Trophoblast cell (in vitro differentiated cells and primary cell): ENCODE measurements at regions not wholly inside any gene's neighbourhood (a gene's known extent, or its start where the extent isn't known, plus 50 kb on each side); places are given as distances from the start of the nearest gene placed in this dataset.

ENCODE experiments used
- DNase-seq, 2 donors: peaks; one replicate each; pipeline ENCODE4 v3.0.0-alpha.2; 2016
- H2AFZ ChIP-seq: 2 replicates; pipeline ENCODE4 v1.6.1; 2013; ENCODE audit warnings: low read length, moderate library complexity, mild to moderate bottlenecking; ENCODE audit not compliant: insufficient read depth, poor library complexity
- H2AK5ac ChIP-seq: 2 replicates; pipeline ENCODE4 v1.6.1; 2013; ENCODE audit warnings: mild to moderate bottlenecking, low read length
- H2BK120ac ChIP-seq: 2 replicates; pipeline ENCODE4 v1.6.1; 2013; ENCODE audit warnings: low read length, mild to moderate bottlenecking, moderate library complexity; ENCODE audit not compliant: insufficient read depth, poor library complexity
- H2BK12ac ChIP-seq: 2 replicates; pipeline ENCODE4 v1.6.1; 2013; ENCODE audit warnings: mild to moderate bottlenecking, low read length, moderate library complexity
- H2BK5ac ChIP-seq: 2 replicates; pipeline ENCODE4 v1.6.1; 2013; ENCODE audit warnings: low read length, low read depth, moderate library complexity, mild to moderate bottlenecking; ENCODE audit not compliant: poor library complexity
- H3K14ac ChIP-seq: 2 replicates; pipeline ENCODE4 v1.6.1; 2013; ENCODE audit warnings: mild to moderate bottlenecking, low read length
- H3K18ac ChIP-seq: 2 replicates; pipeline ENCODE4 v1.6.1; 2013; ENCODE audit warnings: mild to moderate bottlenecking, low read length
- H3K23ac ChIP-seq: 2 replicates; pipeline ENCODE4 v1.6.1; 2013; ENCODE audit warnings: low read length
- H3K27ac ChIP-seq: 2 replicates; pipeline ENCODE4 v1.5.1; 2013; ENCODE audit warnings: low read depth, mild to moderate bottlenecking, inconsistent platforms, low read length, moderate library complexity
- H3K27me3 ChIP-seq: 2 replicates; pipeline ENCODE4 v1.6.1; 2013; ENCODE audit warnings: inconsistent platforms, mild to moderate bottlenecking, low read length, moderate library complexity; ENCODE audit not compliant: insufficient read depth
- H3K36me3 ChIP-seq, 2 experiments: 1 replicate in 1 of 2; 2 replicates in 1 of 2; pipeline ENCODE4 v1.6.1; 2013; ENCODE audit warnings: low read length in 2 of 2, mild to moderate bottlenecking in 2 of 2, moderate library complexity in 1 of 2; ENCODE audit not compliant: insufficient read depth in 2 of 2, control insufficient read depth in 1 of 2
- H3K4ac ChIP-seq: 2 replicates; pipeline ENCODE4 v1.6.1; 2013; ENCODE audit warnings: low read depth, mild to moderate bottlenecking, low read length, moderate library complexity
- H3K4me1 ChIP-seq, 2 experiments: 1 replicate in 1 of 2; 2 replicates in 1 of 2; pipeline ENCODE4 v1.6.1; 2013; ENCODE audit warnings: low read length in 2 of 2, mild to moderate bottlenecking in 2 of 2, moderate library complexity in 1 of 2; ENCODE audit not compliant: insufficient read depth in 2 of 2, control insufficient read depth in 1 of 2
- H3K4me2 ChIP-seq: 2 replicates; pipeline ENCODE4 v1.6.1; 2013; ENCODE audit warnings: inconsistent platforms, mild to moderate bottlenecking, low read length, moderate library complexity
- H3K4me3 ChIP-seq: 2 replicates; pipeline ENCODE4 v1.5.1; 2013; ENCODE audit warnings: mild to moderate bottlenecking, low read depth, low read length, inconsistent platforms
- H3K79me1 ChIP-seq: one replicate; pipeline ENCODE4 v1.6.1; 2013; ENCODE audit warnings: low read length
- H3K79me2 ChIP-seq: 2 replicates; pipeline ENCODE4 v1.6.1; 2013; ENCODE audit warnings: low read length, mild to moderate bottlenecking; ENCODE audit not compliant: control insufficient read depth, insufficient read depth, poor library complexity
- H3K9ac ChIP-seq: 2 replicates; pipeline ENCODE4 v1.6.1; 2013; ENCODE audit warnings: mild to moderate bottlenecking, low read length
- H3K9me3 ChIP-seq: 2 replicates; pipeline ENCODE4 v1.6.1; 2013; ENCODE audit warnings: low read depth, mild to moderate bottlenecking, control low read depth, inconsistent platforms, low read length; ENCODE audit not compliant: insufficient read depth
- H4K12ac ChIP-seq: 2 replicates; pipeline ENCODE4 v1.6.1; 2013; ENCODE audit warnings: low read depth, mild to moderate bottlenecking, low read length, moderate library complexity
- H4K8ac ChIP-seq: 2 replicates; pipeline ENCODE4 v1.6.1; 2013; ENCODE audit warnings: low read depth, mild to moderate bottlenecking, low read length, moderate library complexity
- H4K91ac ChIP-seq: one replicate; pipeline ENCODE4 v1.6.1; 2013; ENCODE audit warnings: low read depth, mild to moderate bottlenecking, low read length, moderate library complexity
- WGBS: extraction: QIAGEN DNeasy Blood & Tissue Kit; methylation state at CpG from one replicate; pipeline ENCODE4 v1.1.7; 2013; ENCODE audit warnings: missing lambda C conversion rate; ENCODE audit not compliant: insufficient read length, insufficient coverage; ENCODE audit errors: extremely low coverage; 5-methylcytosine and 5-hydroxymethylcytosine counted together

- H3K4ac ChIP-seq, result no peak overlapping the region
- H2BK5ac ChIP-seq, result no peak overlapping the region
- H3K18ac ChIP-seq, result no peak overlapping the region
- no peak overlapping the region for H3K14ac ChIP-seq
- no peak overlapping the region for H2AK5ac ChIP-seq
- H3K9ac ChIP-seq, result no peak overlapping the region
- H3K36me3 ChIP-seq, result no peaks in the 10 kb centered on the region
- no peak overlapping the region for H4K12ac ChIP-seq
- no peaks in the 10 kb centered on the region for H3K4me1 ChIP-seq
- no peaks in the 10 kb centered on the region for H3K79me1 ChIP-seq
- no peaks in the 10 kb centered on the region for H3K27me3 ChIP-seq
- no peak overlapping the region for H3K27ac ChIP-seq
- DNase-seq, result no peak
- no peaks in the 10 kb centered on the region for H3K9me3 ChIP-seq
- no peak overlapping the region for H2BK12ac ChIP-seq
- no peaks in the 10 kb centered on the region for H3K79me2 ChIP-seq
- no CpG with 5 or more reads among the region's 4 CpGs for WGBS
- no peak overlapping the region for H4K91ac ChIP-seq
- H3K4me3 ChIP-seq, result no peak overlapping the region
- H4K8ac ChIP-seq, result no peak overlapping the region
- no peak overlapping the region for H2BK120ac ChIP-seq
- H3K4me2 ChIP-seq, result no peak overlapping the region
- no peak overlapping the region for H3K23ac ChIP-seq
- no peak overlapping the region for H2AFZ ChIP-seq
Observed at GRCh38 chr5:68377733-68378132, 162.2 kb downstream of the PIK3R1 start.

DNA sequence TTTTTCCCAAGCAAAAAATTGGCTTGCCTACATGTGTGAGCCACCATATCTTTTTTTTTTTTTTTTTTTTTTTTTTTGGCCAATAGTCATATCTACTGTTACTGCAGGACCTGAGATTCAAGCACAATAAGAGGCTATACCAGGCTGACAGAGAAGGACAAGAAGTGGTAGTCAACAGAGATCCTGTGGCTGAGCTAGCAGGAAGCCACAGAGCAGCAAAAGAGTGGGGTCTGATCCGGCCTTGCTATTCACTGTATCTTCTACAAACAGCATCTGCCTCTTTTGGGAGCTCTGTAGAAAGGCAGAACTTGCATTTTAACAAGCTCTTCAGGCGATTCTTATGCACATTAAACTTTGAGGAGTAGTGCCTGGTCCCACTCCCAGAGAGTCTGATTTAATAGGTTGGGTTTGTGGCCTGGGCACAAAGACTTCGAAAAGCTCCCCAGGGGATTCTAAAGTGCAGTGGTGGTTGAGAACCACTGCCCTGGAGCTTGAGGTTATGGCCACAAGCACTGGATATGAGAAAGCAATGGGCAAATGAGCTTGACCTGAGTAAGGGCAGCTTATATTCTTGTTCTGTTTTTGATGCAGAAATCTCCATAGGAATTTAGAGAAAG lies 162.8 kb downstream of the PIK3R1 start:
- H3K18ac ChIP-seq, result no peak overlapping the region
- H3K27me3 ChIP-seq, result no peaks in the 10 kb centered on the region
- no peak overlapping the region for H3K14ac ChIP-seq
- no peak overlapping the region for H2BK120ac ChIP-seq
- H3K23ac ChIP-seq, result no peak overlapping the region
- H2AK5ac ChIP-seq, result no peak overlapping the region
- no peaks in the 10 kb centered on the region for H3K4me1 ChIP-seq
- DNase-seq, result no peak
- H2BK12ac ChIP-seq, result no peak overlapping the region
- H3K79me2 ChIP-seq, result no peaks in the 10 kb centered on the region
- WGBS, result no CpG with 5 or more reads among the region's 3 CpGs
- no peaks in the 10 kb centered on the region for H3K36me3 ChIP-seq
- H3K9me3 ChIP-seq, result no peaks in the 10 kb centered on the region
- no peak overlapping the region for H3K4me3 ChIP-seq
- H2BK5ac ChIP-seq, result no peak overlapping the region
- no peak overlapping the region for H4K12ac ChIP-seq
- no peak overlapping the region for H4K91ac ChIP-seq
- H3K79me1 ChIP-seq, result no peaks in the 10 kb centered on the region
- H3K27ac ChIP-seq, result no peak overlapping the region
- H2AFZ ChIP-seq, result no peak overlapping the region
- no peak overlapping the region for H4K8ac ChIP-seq
- no peak overlapping the region for H3K9ac ChIP-seq
- no peak overlapping the region for H3K4me2 ChIP-seq
- H3K4ac ChIP-seq, result no peak overlapping the region

DNA sequence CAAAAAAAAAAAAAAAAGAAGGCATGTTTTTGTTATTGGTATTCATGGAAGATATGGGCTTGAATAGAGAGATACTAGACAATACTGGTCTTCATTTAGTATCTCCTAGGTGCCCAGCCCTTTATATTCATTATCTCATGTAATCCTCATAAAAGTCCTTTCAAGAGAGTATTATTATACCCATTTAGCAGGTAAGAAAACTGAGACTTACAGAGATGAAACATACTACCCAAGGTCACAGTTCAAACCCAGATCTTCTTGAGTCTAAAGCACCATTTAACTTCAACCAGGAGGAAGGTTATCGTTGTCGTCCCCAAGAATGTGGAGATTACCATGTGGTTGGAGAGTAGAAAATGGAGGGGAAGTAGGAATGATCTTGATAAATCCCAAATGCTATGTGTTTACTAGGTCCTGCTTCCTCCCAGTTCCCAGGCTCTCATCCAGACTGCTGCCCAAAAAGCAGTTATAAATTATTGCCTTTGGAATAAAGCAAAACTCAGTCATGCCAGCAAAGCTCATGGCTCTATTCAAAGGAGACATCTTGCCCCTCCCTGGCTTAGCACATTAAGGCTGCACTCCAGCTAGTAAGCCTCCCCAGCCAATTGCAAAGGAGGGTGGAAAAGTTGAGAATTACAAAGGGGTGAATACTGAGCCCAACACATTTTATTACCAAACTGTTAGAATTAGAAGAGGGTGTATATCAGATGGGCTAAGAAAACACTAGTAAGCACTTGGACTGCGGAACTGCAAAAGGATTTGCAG lies 163.9 kb downstream of the PIK3R1 start:
- Histone ChIP-seq H2BK5ac (no peak overlapping the region), H3K4ac (no peak overlapping the region), H4K8ac (no peak overlapping the region), H3K79me1 (no peaks in the 10 kb centered on the region), H3K4me1 (no peaks in the 10 kb centered on the region), H2BK12ac (no peak overlapping the region), H3K27me3 (no peaks in the 10 kb centered on the region), H3K9ac (no peak overlapping the region), H2BK120ac (no peak overlapping the region), H3K36me3 (no peaks in the 10 kb centered on the region), H2AK5ac (no peak overlapping the region), H4K91ac (no peak overlapping the region), H3K9me3 (no peaks in the 10 kb centered on the region), H3K4me2 (no peak overlapping the region), H3K23ac (no peak overlapping the region), H3K27ac (no peak overlapping the region), H3K4me3 (no peak overlapping the region), H3K79me2 (no peaks in the 10 kb centered on the region), H2AFZ (no peak overlapping the region), H4K12ac (no peak overlapping the region), H3K18ac (no peak overlapping the region), H3K14ac (no peak overlapping the region)
- WGBS, result no CpG with 5 or more reads among the region's 3 CpGs
- DNase-seq, result no peak

DNA sequence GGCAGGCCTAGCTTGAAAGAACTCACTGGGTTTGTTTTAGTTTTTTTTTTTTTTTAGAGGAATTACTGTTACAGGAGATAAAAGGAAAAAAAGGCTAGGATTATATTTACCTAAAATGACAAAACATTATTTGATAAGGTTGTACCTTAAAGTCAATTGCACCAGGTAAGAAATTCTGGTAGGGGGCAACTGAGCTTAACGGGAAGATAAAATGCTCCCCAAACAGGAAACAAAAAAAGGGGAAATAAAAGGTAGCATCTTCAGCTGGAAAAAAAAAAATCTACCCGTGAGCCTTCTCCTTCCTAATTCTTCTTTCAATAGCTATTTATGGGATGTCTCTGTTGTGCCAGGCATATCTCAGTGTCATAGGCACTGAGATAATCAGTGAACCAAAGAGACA lies 164.5 kb downstream of the PIK3R1 start:
- no peak overlapping the region for H3K27ac ChIP-seq
- no peak overlapping the region for H3K9ac ChIP-seq
- no peaks in the 10 kb centered on the region for H3K36me3 ChIP-seq
- H3K27me3 ChIP-seq, result no peaks in the 10 kb centered on the region
- H3K9me3 ChIP-seq, result no peaks in the 10 kb centered on the region
- H4K12ac ChIP-seq, result no peak overlapping the region
- H2AK5ac ChIP-seq, result no peak overlapping the region
- H3K4ac ChIP-seq, result no peak overlapping the region
- H2BK12ac ChIP-seq, result no peak overlapping the region
- no peak overlapping the region for H3K23ac ChIP-seq
- H3K14ac ChIP-seq, result no peak overlapping the region
- no peak overlapping the region for H2AFZ ChIP-seq
- no peak overlapping the region for H3K4me3 ChIP-seq
- no peak overlapping the region for H2BK120ac ChIP-seq
- no peak overlapping the region for H3K4me2 ChIP-seq
- H4K91ac ChIP-seq, result no peak overlapping the region
- no CpG with 5 or more reads among the region's 2 CpGs for WGBS
- H3K79me1 ChIP-seq, result no peaks in the 10 kb centered on the region
- no peaks in the 10 kb centered on the region for H3K4me1 ChIP-seq
- H2BK5ac ChIP-seq, result no peak overlapping the region
- H4K8ac ChIP-seq, result no peak overlapping the region
- no peak for DNase-seq
- no peaks in the 10 kb centered on the region for H3K79me2 ChIP-seq
- H3K18ac ChIP-seq, result no peak overlapping the region
